Renal pelvis (tissue), 1 donor: ENCODE measurements at regions not wholly inside any gene's neighbourhood (a gene's known extent, or its start where the extent isn't known, plus 50 kb on each side); places are given as distances from the start of the nearest gene placed in this dataset.

Source experiments
- DNase-seq: peaks from one replicate; pipeline ENCODE4 v3.0.0-alpha.2; 2013

GRCh38 chr4:186351668-186352194 is 85.7 kb downstream of the F11 start:
- DNase-seq, result no peak

- no peak for DNase-seq
These were observed 82.4 kb downstream of the F11 start for GRCh38 chr4:186348433-186348832.

- DNase-seq, result peak; percentile 8
These were observed 81.8 kb downstream of the F11 start for GRCh38 chr4:186347743-186348142.

GRCh38 chr4:186345184-186345583 is 79.2 kb downstream of the F11 start:
- DNase-seq, result no peak

GRCh38 chr4:186342582-186342981 is 76.6 kb downstream of the F11 start:
- no peak for DNase-seq

GRCh38 chr4:186341655-186342054 is 75.7 kb downstream of the F11 start:
- DNase-seq, result no peak
